GM18499 (cell line): ENCODE measurements at regions not wholly inside any gene's neighbourhood (a gene's known extent, or its start where the extent isn't known, plus 50 kb on each side); places are given as distances from the start of the nearest gene placed in this dataset.
A peak's percentile ranks its signal among the peaks of the same experiment; 100 is the strongest.

Experiments
- ATAC-seq: cut with Tn5 transposase; IDR thresholded peaks from one replicate; pipeline ENCODE4 v1.9.1; 2021; ENCODE audit warnings: moderate number of reproducible peaks; ENCODE audit not compliant: insufficient read depth, unreplicated experiment

DNA sequence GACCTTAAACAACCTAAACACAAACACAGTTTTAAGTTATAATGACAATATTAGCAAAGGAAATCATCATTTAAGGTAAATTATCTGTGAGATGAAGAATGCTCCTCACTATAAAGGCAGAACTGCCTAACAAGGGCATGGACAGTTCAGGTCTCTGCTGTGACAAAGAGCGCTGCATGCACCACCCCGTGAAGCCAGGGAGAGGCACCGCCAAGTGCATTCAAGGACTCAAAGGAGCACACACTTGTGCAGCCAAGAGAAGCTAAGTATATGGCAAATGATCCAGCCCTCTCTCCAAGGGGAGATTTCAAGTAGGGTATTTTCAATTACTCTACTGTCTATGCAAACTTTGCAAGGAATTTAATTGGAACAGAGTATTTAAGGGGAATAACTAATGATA, 126.0 kb downstream of the RAP2A start:
- ATAC-seq = no peak

DNA sequence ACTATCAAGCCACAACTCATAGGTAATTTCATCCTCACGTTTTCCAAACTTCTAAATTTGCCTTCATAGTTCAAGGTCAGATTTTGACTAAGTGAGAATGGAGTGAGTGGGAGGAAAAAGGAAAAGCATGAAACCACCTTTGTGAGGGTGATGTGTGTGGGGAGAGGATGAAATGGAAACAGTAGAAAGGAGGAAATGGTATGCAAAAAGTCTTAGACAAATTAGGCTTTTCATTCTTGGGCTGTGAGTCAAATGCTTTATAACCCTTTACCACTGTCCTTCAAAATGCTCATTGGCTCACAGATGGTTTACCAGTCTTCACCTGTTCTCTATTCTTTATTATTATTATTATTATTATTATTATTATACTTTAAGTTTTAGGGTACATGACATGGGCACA, 127.2 kb downstream of the RAP2A start:
- ATAC-seq = peak; percentile 59

DNA sequence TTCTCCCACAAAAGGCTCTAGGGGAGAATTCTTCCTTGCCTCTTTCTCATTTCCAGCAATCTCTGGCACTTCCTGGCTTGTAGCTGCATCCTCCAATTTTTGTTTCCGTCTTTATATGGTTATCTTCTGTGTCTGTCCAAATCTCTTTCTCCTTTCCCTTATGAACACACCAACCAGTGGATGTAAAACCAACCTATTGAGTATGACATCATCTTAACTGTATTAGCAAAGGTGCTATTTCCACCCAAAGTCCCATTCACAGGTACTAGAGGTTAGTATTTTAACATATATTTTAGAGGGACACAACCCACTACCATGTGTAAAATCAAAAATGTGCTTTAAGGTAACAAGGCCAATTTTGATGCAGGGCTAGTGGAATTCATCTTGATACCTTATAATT, 129.0 kb downstream of the RAP2A start:
- no peak for ATAC-seq

DNA sequence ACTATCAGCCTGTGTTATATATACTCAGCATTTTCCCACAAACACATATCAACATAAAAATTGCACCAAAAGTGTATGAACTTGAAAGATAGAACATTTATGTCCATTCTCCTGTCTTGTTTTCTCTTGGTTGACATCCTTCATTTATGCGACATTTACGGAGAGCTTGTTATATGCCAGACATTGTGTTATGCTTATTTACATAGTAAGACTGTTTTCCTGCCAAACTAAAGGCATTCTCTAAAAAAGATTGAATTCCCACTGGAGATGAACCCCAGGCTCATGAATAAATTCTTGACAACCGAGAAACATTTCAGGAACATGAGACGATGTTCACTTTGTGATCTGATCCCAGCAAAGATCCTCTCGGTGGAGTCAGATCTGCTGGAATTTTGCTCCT, 131.0 kb downstream of the RAP2A start:
- ATAC-seq = no peak

DNA sequence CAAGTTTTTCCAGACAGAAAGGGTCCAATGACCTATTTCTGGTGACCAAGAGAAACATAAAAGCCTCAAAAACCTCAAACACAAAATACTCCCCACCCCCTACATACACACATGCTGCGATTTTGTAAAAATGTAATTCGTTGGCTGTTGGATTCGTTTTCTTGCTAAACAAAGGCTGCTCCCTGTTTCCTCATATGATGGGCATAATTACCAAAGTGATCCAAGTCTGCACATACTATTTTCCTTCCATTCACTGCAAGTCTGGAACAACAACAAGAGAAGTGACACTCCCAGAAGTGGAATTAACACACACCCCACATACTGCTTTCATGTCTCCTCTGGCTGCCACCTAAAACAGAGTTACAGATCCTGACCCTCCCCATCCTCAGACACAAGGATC, 131.9 kb downstream of the RAP2A start:
- ATAC-seq = no peak

DNA sequence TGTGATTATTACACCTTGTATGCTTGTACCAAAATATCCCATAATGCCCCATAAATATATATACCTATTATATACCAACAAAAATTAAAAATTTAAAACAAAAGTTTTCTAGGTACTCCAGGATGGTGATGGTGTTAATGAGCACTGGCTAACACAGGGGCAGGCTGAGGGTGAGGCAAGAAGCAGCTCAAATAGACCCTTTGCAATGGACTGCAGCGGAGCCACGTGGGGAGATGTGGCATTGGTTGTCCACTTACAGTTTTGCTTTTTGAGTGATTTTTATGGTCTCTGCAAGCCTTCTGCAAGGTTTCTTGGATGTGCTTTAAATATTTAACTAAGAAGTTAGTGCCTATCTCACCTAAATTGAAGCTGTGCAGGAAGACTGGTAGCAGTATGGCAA, 132.9 kb downstream of the RAP2A start:
- ATAC-seq = no peak

DNA sequence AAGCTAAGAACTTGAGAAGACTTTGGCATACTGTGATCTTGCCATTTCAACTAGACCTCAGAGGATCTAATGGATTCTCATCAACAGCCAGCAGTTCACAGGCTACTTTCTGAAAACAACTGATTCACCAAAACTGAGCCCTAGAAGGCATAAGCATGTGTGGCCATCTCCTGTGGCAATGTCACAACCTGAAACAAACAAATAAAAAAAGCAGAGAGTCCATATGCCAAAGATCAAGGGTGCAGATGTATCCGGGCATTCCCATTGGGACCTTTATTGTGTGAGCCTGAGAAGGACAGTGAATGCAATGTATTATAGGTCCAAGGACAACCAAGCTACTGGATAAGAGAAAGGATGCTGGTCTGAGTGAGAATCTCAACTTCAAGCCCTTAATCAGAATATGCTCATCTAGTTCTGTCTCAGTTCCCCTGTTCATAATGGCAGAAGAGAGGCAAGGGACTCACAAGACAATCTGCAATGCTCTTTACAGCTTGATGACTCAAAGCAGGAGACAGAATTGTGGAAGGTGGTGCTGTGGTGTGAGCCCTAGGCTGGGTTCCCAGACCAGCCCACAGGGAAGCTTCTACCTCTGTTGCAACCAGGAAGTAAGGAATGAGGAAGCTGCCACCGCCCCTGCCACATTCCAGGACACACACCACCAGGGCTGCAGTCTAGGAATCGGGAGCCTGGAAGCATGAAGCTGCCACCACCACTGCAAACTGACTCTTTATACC, 133.7 kb downstream of the RAP2A start:
- ATAC-seq = peak; percentile 99

DNA sequence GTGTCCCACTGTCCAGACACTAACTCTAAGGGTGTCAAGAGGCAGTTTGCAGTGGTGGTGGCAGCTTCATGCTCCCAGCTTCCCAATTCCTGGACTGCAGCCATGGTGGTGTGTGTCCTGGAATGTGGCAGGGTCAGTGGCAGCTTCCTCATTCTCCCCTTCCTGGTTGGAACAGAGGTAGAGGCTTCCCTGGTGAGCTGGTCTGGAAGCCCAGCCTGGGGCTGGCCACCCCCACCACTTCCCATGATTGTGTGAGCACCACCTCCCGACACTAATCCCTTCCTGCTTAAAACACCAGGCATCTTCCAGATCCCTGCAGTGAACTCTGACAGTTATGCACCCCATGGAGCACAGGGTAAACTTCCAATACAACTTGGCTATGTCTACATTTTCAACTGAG, 134.9 kb downstream of the RAP2A start:
- no peak for ATAC-seq

DNA sequence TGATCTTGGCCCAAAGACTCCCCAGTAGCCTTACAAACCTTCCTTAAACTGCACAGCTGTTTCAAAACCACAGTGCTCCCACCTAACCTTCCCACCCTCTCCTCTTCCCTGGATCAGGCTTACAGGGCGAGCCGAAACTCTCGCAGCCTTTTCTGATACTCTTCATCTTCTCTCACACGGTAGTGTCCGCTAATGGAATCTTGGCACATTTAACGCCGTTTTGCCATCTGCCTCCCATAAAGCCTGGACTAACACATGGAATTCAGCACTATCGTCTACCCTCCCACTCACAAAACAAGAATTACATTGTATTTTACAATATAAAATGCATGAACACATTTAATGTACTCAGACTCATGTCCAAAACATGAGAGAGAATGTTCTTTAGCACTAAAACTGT, 135.9 kb downstream of the RAP2A start:
- no peak for ATAC-seq

DNA sequence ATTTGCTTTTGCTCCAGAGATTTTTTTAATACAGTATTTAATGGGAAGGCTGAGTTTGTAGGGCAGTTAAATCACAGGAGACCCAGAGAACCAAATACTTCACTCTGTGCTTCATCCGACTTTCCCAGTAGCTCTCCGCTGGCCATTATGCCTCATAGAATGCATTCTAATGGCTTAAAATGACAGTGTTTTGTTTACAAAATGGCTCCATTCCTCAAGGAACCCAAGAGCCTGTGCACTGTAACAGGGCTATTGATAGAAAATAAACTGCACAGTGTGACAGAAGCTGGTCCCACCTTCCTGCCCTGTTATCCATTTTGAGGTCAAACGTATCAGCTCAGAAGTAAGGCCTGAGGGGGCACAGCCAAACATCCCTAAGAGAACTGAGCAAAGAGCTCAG, 136.5 kb downstream of the RAP2A start:
- no peak for ATAC-seq

DNA sequence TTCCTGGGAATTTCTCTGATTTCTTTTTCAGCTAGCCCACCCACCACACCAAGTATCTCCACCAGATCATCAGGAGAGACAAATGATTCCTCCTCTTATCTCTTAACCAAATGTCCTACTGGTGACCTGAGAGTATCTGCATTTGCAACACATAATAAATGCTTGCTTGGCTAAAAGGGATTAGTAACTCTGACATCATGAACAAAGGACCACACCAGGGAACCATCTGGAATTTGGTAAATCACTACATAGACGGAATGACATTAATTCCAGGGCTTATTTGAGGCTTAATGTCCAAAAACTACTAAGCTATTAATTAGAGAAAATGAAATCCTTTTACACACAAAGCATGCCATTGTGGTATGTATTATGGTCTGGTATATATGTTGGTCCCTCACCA, 139.0 kb downstream of the RAP2A start:
- no peak for ATAC-seq

DNA sequence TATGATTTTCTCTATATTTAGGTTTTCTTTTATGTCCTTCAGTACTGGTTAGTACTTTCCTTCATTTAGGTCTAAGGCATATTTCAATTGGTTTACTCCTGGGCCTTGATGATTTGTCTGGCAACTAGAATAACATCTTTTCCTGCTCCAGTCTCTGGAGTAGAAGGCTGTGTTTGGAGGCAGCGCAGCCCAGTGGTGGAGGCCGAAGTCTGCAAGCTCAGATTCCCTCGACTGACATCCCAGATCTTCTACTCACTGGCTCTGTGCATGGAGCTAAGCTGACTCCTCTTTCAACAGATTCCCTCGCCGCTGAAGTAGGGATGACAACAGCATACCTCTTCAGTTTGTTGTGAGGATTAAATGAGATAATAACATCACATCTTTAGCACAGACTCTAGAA, 141.0 kb downstream of the RAP2A start:
- ATAC-seq = no peak

DNA sequence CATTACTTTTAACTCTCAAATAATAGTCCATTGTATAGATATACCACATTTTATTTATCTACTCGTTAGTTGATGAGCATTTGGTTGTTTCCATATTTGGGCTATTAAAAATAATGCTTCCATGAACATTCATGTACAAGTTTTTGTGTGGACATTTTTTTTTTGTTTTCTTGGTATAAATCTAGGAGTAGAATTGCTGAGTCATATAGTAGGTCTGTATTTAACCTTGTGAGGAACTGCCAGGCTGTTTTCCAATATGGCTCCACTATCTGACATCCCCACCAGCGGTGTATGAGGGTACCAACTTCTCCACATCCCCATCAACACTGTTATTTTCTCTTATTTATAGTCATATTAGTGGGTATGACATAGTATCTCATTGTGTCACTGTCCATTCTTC, 143.1 kb downstream of the RAP2A start:
- no peak for ATAC-seq

DNA sequence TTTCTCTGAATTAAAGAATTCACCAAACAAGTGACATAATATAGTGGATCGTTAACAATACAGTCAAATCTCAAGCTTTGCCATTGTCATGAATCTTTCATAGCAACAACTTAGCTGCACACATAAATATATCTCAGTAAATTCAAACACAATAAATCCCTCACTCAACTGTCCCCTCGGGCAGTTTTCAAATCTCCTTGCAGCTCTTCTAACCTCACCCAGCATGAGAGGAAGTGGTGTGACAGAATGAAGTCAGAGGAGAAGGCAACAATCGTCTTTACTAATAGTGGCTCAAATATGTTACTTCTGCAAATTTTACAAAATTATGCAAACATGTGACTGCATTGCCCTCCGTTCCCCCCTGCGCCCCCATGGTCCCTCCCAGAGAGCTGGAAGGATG, 148.2 kb downstream of the RAP2A start:
- ATAC-seq = no peak

DNA sequence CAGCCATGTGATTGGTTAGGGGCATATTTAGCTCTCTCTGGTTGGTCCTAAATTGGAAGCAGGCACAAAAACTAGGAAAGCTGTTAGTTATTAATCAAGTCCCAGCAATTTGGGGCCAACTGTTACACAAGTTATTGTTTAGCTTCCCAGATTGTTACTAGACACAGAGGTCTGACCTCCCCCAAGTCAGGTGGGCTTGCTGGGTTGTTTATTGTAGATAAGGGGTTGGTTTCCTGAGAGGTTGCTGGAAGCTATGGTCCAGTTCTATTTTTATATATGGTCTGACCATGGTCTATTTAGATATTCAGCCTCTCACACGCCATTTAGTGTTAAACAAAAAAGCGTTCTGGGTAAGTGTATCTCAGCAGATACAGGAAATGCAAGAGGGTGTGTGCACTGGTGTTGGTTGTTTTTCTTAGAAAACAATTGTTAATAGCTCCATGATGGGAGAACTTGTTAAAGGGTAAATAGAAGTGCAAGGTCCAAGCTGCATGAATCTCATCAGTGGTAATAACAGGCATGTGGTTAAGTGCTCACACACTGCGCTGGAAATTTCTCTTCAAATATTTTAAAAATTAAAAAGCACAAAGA, 150.0 kb downstream of the RAP2A start:
- ATAC-seq = no peak

DNA sequence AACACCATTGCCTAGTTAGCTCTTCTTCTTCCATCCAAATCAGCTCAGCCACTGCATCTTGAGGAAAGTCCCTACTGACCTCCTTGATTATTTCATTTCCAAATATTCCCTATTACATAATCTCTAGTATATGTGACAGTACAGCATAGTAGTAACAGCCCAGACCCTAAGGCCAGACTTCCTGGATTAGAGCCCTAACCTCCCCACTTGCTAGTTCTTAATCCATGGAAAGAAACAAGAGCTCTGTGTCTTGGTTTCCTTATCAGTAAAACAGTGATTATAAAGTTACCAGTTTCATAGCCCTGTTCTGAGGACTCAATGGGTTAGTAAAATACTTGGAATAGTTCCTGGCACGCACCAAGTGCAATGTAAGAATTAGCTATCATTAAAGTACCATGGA, 153.0 kb downstream of the RAP2A start:
- ATAC-seq = no peak

DNA sequence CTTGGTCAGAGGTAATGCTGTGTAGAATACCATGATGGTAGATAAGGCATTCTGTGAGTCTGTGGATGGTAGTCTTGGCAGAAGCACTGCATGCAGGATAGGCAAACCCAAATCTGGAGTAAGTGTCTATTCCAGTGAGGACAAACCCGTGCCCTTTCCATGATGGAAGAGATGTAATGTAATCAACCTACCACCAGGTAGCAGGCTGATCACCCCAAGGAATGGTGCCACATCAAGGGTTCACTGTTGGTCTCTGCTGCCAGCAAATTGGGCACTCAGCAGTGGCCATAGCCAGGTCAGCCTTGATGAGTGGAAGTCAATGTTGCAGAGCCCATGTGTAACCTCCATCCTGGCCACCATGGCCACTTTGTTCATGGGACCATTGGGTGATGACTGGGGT, 155.0 kb downstream of the RAP2A start:
- no peak for ATAC-seq

DNA sequence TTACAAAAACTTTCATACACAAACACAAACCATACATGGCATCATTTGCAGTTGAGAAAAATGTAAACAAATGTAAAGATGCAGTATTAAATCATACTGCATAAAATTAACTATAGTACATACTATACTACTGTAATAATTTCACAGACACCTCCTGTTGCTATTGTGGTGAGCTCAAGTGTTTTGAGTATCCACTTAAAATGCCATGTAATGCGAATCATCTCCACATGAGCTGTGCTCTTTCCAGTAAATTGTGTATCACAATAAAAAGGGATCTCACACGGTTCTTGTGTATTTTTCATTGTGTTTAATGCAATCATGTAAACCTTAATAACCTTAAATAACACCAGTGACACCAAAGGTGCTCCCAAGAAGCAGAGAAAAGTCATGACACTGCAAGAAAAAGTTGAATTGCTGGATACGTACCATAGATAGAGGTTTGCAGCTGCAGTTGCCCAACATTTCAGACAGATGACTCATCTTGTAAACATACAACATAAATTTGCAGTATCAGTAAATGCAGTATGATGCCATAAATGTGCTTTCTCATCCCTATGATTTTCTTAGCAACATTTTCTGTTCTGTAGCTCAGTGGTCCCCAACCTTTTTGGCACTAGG, 166.6 kb downstream of the RAP2A start:
- ATAC-seq = no peak

DNA sequence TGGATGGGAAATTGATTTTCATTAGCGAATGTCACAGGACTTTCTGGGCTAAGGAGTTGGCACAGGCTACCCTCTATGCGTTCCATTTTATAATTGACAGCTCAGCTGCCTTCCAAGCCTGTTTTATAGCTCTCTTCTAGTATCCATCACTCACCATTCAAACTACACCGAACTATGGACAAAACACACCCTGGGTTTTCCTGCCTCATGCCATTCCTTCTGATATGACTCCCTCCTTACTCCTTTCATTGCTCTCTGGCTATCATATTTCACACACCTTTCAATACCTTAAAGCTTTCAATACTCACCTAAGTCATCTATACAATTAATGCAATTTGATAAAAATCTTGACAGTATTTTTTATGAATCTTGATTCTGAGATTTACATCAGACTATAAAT, 181.3 kb downstream of the RAP2A start:
- ATAC-seq = no peak

DNA sequence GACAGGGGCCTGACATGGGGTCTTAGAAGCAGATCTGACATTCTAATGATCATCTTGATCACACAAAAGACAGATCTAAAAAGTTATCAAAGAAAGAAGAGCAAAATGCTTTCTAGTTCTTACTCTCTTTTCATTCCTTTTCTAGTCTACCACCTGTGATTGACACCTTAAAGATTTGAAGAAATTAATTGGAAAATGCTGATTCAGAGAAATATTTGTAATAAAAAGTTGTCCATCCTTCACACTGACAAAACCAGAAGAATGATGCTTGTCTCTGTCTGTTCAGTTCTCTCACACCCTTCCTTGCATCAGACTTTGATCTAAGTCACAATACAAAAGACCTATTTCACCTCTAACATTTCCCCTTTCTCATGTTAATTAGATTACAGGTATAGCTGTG, 182.4 kb downstream of the RAP2A start:
- ATAC-seq = no peak

DNA sequence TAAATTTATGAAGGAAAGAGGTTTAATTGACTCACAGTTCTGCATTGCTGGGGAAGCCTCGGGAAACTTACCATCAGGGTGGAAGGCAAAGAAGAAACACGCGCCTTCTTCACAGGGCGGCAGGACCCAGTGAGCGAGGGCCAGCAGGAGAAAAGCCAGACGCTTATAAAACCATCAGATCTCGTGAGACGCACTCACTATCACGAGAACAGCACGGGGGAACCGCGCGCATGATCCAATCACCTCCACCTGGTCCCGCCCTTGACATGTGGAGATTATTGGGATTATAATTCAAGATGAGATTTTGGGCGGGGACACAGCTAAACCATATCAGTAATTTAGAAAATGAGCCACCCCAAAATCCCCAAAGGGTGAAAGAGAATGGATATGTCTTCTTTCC, 187.1 kb downstream of the RAP2A start:
- no peak for ATAC-seq

DNA sequence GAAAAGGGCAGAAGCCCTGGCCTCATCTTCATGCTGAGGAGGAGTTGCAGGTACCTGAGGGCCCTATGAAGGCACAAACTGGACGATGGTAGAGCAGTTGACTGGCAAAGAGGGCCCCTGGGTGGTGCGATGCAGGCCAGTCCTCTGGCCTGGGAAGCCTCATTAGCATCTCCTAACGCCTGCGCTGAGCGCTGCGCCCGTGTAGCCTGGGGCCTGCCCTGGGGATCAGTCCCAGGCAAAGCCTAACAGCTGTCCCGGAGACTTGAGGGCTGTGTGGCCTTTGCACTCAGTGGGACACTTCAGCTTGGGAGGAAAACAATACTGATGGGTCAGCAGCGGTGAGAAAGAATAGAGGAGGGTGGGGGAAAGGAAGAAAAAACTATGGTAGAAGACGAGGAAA, 187.7 kb downstream of the RAP2A start:
- ATAC-seq = no peak
